GM10248 (cell line): ENCODE measurements at regions not wholly inside any gene's neighbourhood (a gene's known extent, or its start where the extent isn't known, plus 50 kb on each side); places are given as distances from the start of the nearest gene placed in this dataset.

ENCODE experiments used
- CTCF ChIA-PET: fragments of 300-600 bp; sonication (Branson Sonifier 250); formaldehyde crosslinking; extraction: SDS; loops from one replicate; lab custom pipeline; 2021; ENCODE audit warnings: antibody characterized with exemption; lab: Yijun Ruan, JAX
- POLR2A ChIA-PET: fragments of 350-650 bp; sonication (Branson Sonifier 250); formaldehyde crosslinking; extraction: SDS; loops from one replicate; lab custom pipeline; 2020; ENCODE audit warnings: antibody characterized with exemption; lab: Yijun Ruan, JAX
- DNase-seq: peaks from one replicate; pipeline ENCODE4 v3.0.0; 2012; ENCODE audit errors: extremely low spot score
- TF ChIP-seq, protein P1 (sequence below): IDR thresholded peaks from 2 replicates; pipeline ENCODE4 v1.5.1; 2012; ENCODE audit warnings: mild to moderate bottlenecking, low read depth; ENCODE audit errors: extremely low read depth, missing control alignments, control extremely low read depth

DNA sequence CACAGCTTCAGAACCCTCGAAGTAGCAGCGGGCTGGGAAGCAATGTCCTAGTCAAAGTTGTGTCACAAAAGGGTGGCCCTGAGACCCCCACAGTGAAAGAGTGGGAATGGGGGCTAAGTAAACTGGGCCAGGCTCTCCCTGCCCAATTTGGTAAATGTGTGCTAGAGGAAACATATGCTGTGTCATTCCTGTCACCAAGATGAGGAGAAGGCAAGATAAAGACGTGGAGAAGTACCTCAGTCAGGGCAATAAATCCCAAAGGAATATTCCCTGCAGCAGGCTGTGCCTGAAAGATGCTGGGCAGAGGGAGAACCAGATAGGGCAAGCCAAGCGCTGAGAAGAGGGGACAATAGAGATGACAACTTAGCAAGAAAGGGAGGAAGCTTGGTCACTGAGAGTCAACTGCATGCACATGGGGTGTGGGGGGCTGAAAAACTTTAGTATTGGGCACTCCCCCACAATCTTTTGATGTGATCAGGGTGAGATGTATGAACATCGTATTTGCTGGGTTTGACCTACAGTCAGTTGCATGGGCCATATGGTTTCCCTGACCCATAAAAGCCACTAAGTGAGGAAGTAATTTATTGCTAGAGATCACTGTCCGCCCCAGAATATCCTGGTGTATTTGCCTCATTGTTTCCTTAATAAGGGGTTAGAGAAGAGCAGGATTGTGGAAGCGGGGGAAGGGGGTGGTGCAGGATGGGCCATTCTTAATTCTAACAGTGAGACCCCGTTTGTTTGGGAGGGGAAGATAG, 49.9 kb upstream of the CXCR4 start:
- TF ChIP-seq, protein P1, sequence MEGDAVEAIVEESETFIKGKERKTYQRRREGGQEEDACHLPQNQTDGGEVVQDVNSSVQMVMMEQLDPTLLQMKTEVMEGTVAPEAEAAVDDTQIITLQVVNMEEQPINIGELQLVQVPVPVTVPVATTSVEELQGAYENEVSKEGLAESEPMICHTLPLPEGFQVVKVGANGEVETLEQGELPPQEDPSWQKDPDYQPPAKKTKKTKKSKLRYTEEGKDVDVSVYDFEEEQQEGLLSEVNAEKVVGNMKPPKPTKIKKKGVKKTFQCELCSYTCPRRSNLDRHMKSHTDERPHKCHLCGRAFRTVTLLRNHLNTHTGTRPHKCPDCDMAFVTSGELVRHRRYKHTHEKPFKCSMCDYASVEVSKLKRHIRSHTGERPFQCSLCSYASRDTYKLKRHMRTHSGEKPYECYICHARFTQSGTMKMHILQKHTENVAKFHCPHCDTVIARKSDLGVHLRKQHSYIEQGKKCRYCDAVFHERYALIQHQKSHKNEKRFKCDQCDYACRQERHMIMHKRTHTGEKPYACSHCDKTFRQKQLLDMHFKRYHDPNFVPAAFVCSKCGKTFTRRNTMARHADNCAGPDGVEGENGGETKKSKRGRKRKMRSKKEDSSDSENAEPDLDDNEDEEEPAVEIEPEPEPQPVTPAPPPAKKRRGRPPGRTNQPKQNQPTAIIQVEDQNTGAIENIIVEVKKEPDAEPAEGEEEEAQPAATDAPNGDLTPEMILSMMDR = no peak
- ChIA-PET CTCF (interaction anchor here (2.3 kb wide), 1 partner anchor 12 kb away, joined by 7 read pairs; no protein-coding TSS in a partner anchor), POLR2A (no interaction called here)
- DNase-seq = no peak
